H9 (cell line): ENCODE measurements at regions not wholly inside any gene's neighbourhood (a gene's known extent, or its start where the extent isn't known, plus 50 kb on each side); places are given as distances from the start of the nearest gene placed in this dataset.

Source experiments
- DNase-seq: peaks from one replicate; pipeline ENCODE4 v3.0.0-alpha.2; 2017
- H2AFZ ChIP-seq: one replicate; pipeline ENCODE4 v1.6.1; 2013; ENCODE audit warnings: mild to moderate bottlenecking, low read length, control low read depth, moderate library complexity
- H2AK5ac ChIP-seq: 2 replicates; pipeline ENCODE4 v1.6.1; 2013; ENCODE audit warnings: low read length, control low read depth, mixed read lengths; ENCODE audit not compliant: insufficient read length
- H2BK120ac ChIP-seq: one replicate; pipeline ENCODE4 v1.6.1; 2013; ENCODE audit warnings: low read depth, mild to moderate bottlenecking, low read length, control low read depth, inconsistent platforms; ENCODE audit not compliant: poor library complexity, severe bottlenecking
- H2BK12ac ChIP-seq: 2 replicates; pipeline ENCODE4 v1.6.1; 2013; ENCODE audit warnings: low read length, control low read depth, mixed read lengths, low read depth; ENCODE audit not compliant: insufficient read length
- H2BK15ac ChIP-seq: 2 replicates; pipeline ENCODE4 v1.6.1; 2013; ENCODE audit warnings: low read depth, low read length, control low read depth
- H2BK20ac ChIP-seq: one replicate; pipeline ENCODE4 v1.6.1; 2013; ENCODE audit warnings: low read depth, mild to moderate bottlenecking, low read length, control low read depth, inconsistent platforms; ENCODE audit not compliant: poor library complexity, severe bottlenecking
- H2BK5ac ChIP-seq: 2 replicates; pipeline ENCODE4 v1.6.1; 2013; ENCODE audit warnings: low read length, control low read depth, mixed read lengths; ENCODE audit not compliant: insufficient read length
- H3K14ac ChIP-seq: 2 replicates; pipeline ENCODE4 v1.6.1; 2013; ENCODE audit warnings: low read length, control low read depth; ENCODE audit not compliant: insufficient read depth
- H3K18ac ChIP-seq: 2 replicates; pipeline ENCODE4 v1.6.1; 2013; ENCODE audit warnings: low read depth, mild to moderate bottlenecking, mixed read lengths, low read length, control low read depth; ENCODE audit not compliant: insufficient read length
- H3K23ac ChIP-seq: 2 replicates; pipeline ENCODE4 v1.6.1; 2013; ENCODE audit warnings: low read length, control low read depth, mixed read lengths, low read depth; ENCODE audit not compliant: insufficient read length
- H3K23me2 ChIP-seq: 2 replicates; pipeline ENCODE4 v1.6.1; 2013; ENCODE audit warnings: low read depth, mild to moderate bottlenecking, mixed read lengths, low read length, control low read depth; ENCODE audit not compliant: insufficient read length, poor library complexity, severe bottlenecking
- H3K27ac ChIP-seq: 2 replicates; pipeline ENCODE4 v1.5.1; 2013; ENCODE audit warnings: low read length, control low read depth, mixed read lengths, low read depth; ENCODE audit not compliant: insufficient read length
- H3K27me3 ChIP-seq: 2 replicates; pipeline ENCODE4 v1.6.1; 2013; ENCODE audit warnings: low read length, control low read depth, inconsistent platforms; ENCODE audit not compliant: insufficient read depth
- H3K4ac ChIP-seq: 2 replicates; pipeline ENCODE4 v1.6.1; 2013; ENCODE audit warnings: low read depth, mild to moderate bottlenecking, control low read depth, inconsistent platforms, low read length, moderate library complexity
- H3K4me1 ChIP-seq: 2 replicates; pipeline ENCODE4 v1.6.1; 2013; ENCODE audit warnings: low read length, control low read depth, inconsistent platforms; ENCODE audit not compliant: insufficient read depth
- H3K4me2 ChIP-seq: 2 replicates; pipeline ENCODE4 v1.6.1; 2013; ENCODE audit warnings: low read length, control low read depth, mixed read lengths; ENCODE audit not compliant: insufficient read length, insufficient read depth
- H3K56ac ChIP-seq: 2 replicates; pipeline ENCODE4 v1.6.1; 2013; ENCODE audit warnings: low read depth, mild to moderate bottlenecking, mixed read lengths, low read length, control low read depth; ENCODE audit not compliant: insufficient read length
- H3K79me1 ChIP-seq: 2 replicates; pipeline ENCODE4 v1.6.1; 2013; ENCODE audit warnings: low read depth, mild to moderate bottlenecking, moderate library complexity, low read length, control low read depth, inconsistent platforms; ENCODE audit not compliant: insufficient read depth, poor library complexity, severe bottlenecking
- H3K79me2 ChIP-seq: 2 replicates; pipeline ENCODE4 v1.6.1; 2013; ENCODE audit warnings: low read length, control low read depth, inconsistent platforms; ENCODE audit not compliant: insufficient read depth
- H3K9ac ChIP-seq: 2 replicates; pipeline ENCODE4 v1.6.1; 2013; ENCODE audit warnings: low read length, control low read depth, mixed read lengths; ENCODE audit not compliant: insufficient read length; ENCODE audit errors: extremely low read depth
- H3K9me3 ChIP-seq: one replicate; pipeline ENCODE4 v1.6.1; 2013; ENCODE audit warnings: low read depth, low read length, inconsistent platforms; ENCODE audit not compliant: control insufficient read depth
- H3T11ph ChIP-seq: one replicate; pipeline ENCODE4 v1.6.1; 2013; ENCODE audit warnings: mild to moderate bottlenecking, low read length, control low read depth, inconsistent platforms
- H4K20me1 ChIP-seq: one replicate; pipeline ENCODE4 v1.6.1; 2013; ENCODE audit not compliant: control insufficient read depth, insufficient read length, insufficient read depth
- H4K5ac ChIP-seq: 2 replicates; pipeline ENCODE4 v1.6.1; 2013; ENCODE audit warnings: low read depth, mild to moderate bottlenecking, mixed read lengths, low read length, control low read depth; ENCODE audit not compliant: insufficient read length
- H4K8ac ChIP-seq: replicated peaks from 2 replicates; pipeline ENCODE4 v1.6.1; 2013; ENCODE audit warnings: low read length, control low read depth, mixed read lengths, low read depth; ENCODE audit not compliant: insufficient read length
- H4K91ac ChIP-seq: 2 replicates; pipeline ENCODE4 v1.6.1; 2013; ENCODE audit warnings: low read depth, mild to moderate bottlenecking, moderate library complexity, mixed read lengths, low read length, control low read depth; ENCODE audit not compliant: insufficient read length
- H3K27ac Mint-ChIP-seq, 3 experiments: 2 replicates in 2 of 3; 3 replicates in 1 of 3; pipeline ENCODE4 v1.8.0; 2020 to 2021; ENCODE audit warnings: mixed read lengths in 3 of 3, mild to moderate bottlenecking in 1 of 3, moderate library complexity in 1 of 3
- H3K27me3 Mint-ChIP-seq: 2 replicates; pipeline ENCODE4 v1.8.0; 2021; ENCODE audit warnings: low read depth, mild to moderate bottlenecking, moderate library complexity, mixed read lengths
- H3K36me3 Mint-ChIP-seq, 3 experiments: 2 replicates in 2 of 3; 3 replicates in 1 of 3; pipeline ENCODE4 v1.8.0; 2020 to 2021; ENCODE audit warnings: low read depth in 3 of 3, mixed read lengths in 3 of 3; ENCODE audit not compliant: insufficient read depth in 1 of 3
- H3K4me1 Mint-ChIP-seq, 2 experiments: 2 replicates each; pipeline ENCODE4 v1.8.0; 2020; ENCODE audit warnings: mixed read lengths in 2 of 2
- H3K4me3 Mint-ChIP-seq, 2 experiments: 2 replicates in 1 of 2; 3 replicates in 1 of 2; pipeline ENCODE4 v1.8.0; 2020 to 2021; ENCODE audit warnings: mild to moderate bottlenecking in 2 of 2, mixed read lengths in 2 of 2, moderate library complexity in 1 of 2
- H3K9me3 Mint-ChIP-seq, 2 experiments: 2 replicates in 1 of 2; 3 replicates in 1 of 2; pipeline ENCODE4 v1.8.0; 2020; ENCODE audit warnings: mild to moderate bottlenecking in 2 of 2, mixed read lengths in 2 of 2, moderate library complexity in 1 of 2
- WGBS: extraction: QIAGEN DNeasy Blood & Tissue Kit; methylation state at CpG from one replicate; pipeline ENCODE4 v1.1.7; 2013; ENCODE audit warnings: missing lambda C conversion rate, low lambda C conversion rate, mixed read lengths; ENCODE audit not compliant: insufficient read length; ENCODE audit errors: extremely low coverage; 5-methylcytosine and 5-hydroxymethylcytosine counted together
- TF ChIP-seq, protein P1 (sequence below): fragments of 200-600 bp; sonication (generic); conservative IDR thresholded peaks from 3 replicates; pipeline ENCODE4 v1.8.0; 2021; ENCODE audit warnings: antibody characterized with exemption, mild to moderate bottlenecking

GRCh38 chr7:13060173-13060572 is 372.7 kb downstream of the ARL4A start:
- H3K23me2 ChIP-seq, result no peaks in the 10 kb centered on the region
- H3K4me1 Mint-ChIP-seq, result peaks cover 0 to 3% of the 10 kb centered on the region in 2 experiments; a peak in 2 of 4 replicates
- no peaks in the 10 kb centered on the region for H3K27me3 Mint-ChIP-seq
- no peaks in the 10 kb centered on the region for H3K4me1 ChIP-seq
- no peak overlapping the region for H3K27ac ChIP-seq
- no peak for DNase-seq
- TF ChIP-seq, protein P1, sequence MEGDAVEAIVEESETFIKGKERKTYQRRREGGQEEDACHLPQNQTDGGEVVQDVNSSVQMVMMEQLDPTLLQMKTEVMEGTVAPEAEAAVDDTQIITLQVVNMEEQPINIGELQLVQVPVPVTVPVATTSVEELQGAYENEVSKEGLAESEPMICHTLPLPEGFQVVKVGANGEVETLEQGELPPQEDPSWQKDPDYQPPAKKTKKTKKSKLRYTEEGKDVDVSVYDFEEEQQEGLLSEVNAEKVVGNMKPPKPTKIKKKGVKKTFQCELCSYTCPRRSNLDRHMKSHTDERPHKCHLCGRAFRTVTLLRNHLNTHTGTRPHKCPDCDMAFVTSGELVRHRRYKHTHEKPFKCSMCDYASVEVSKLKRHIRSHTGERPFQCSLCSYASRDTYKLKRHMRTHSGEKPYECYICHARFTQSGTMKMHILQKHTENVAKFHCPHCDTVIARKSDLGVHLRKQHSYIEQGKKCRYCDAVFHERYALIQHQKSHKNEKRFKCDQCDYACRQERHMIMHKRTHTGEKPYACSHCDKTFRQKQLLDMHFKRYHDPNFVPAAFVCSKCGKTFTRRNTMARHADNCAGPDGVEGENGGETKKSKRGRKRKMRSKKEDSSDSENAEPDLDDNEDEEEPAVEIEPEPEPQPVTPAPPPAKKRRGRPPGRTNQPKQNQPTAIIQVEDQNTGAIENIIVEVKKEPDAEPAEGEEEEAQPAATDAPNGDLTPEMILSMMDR, result no peak
- no peaks in the 10 kb centered on the region for H3K9me3 ChIP-seq
- no peaks in the 10 kb centered on the region for H3K27me3 ChIP-seq
- H2AFZ ChIP-seq, result no peak overlapping the region
- no peak overlapping the region for H2BK120ac ChIP-seq
- no peak overlapping the region for H3K4me3 Mint-ChIP-seq
- H3T11ph ChIP-seq, result no peak overlapping the region
- no peaks in the 10 kb centered on the region for H3K36me3 Mint-ChIP-seq
- H3K9ac ChIP-seq, result no peak overlapping the region
- no peaks in the 10 kb centered on the region for H3K79me1 ChIP-seq
- no peak overlapping the region for H3K4me2 ChIP-seq
- no peak overlapping the region for H3K27ac Mint-ChIP-seq
- no peak overlapping the region for H3K14ac ChIP-seq
- no peak overlapping the region for H2BK15ac ChIP-seq
- no peak overlapping the region for H3K56ac ChIP-seq
- no peak overlapping the region for H2BK5ac ChIP-seq
- WGBS, result no CpG with 5 or more reads among the region's 2 CpGs
- H3K4ac ChIP-seq, result no peak overlapping the region
- H2BK20ac ChIP-seq, result no peak overlapping the region
- no peak overlapping the region for H4K5ac ChIP-seq
- H3K9me3 Mint-ChIP-seq, result no peaks in the 10 kb centered on the region
- no peak overlapping the region for H4K91ac ChIP-seq
- H4K8ac ChIP-seq, result no peak overlapping the region
- no peaks in the 10 kb centered on the region for H3K79me2 ChIP-seq
- no peak overlapping the region for H3K23ac ChIP-seq
- H2AK5ac ChIP-seq, result no peak overlapping the region
- H3K18ac ChIP-seq, result no peak overlapping the region
- H4K20me1 ChIP-seq, result no peaks in the 10 kb centered on the region
- no peak overlapping the region for H2BK12ac ChIP-seq
